B cell (primary cell): ENCODE measurements at regions not wholly inside any gene's neighbourhood (a gene's known extent, or its start where the extent isn't known, plus 50 kb on each side); places are given as distances from the start of the nearest gene placed in this dataset.

Experiments used
- CTCF ChIP-seq: fragments of 200-600 bp; IDR thresholded peaks from one replicate; pipeline ENCODE4 v1.8.0; 2022; ENCODE audit warnings: antibody characterized with exemption, mild to moderate bottlenecking
- EZH2 ChIP-seq: IDR thresholded peaks from 2 replicates; pipeline ENCODE4 v1.6.1; 2012; ENCODE audit warnings: borderline replicate concordance, low read depth, mild to moderate bottlenecking, moderate library complexity, low read length; ENCODE audit not compliant: insufficient read depth, poor library complexity, severe bottlenecking

- TF ChIP-seq CTCF (no peak), EZH2 (no peak)
Measured at GRCh38 chrX:10390187-10390586, 230.2 kb downstream of the MID1 start.
